ENCODE measurements at regions not wholly inside any gene's neighbourhood (a gene's known extent, or its start where the extent isn't known, plus 50 kb on each side); places are given as distances from the start of the nearest gene placed in this dataset.

DNA sequence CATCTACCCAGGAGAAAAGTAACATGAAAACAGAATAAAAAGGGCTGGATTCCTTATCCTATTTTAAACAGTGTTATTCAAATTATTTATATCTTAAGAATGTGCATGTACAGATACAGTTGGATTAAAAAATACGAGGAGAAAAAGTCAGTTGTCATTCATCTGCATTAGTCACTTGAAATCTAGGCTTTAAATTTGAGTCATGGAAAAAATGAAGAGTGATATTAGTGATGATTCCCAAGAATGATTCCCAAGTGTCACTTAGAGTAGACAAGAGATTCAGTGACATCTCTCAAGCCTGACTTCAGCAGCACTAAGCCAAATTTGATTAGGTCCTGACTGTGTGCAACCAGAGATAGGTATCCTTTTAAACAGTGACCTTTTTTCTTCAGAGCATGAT lies 394.2 kb downstream of the IRS1 start:
- no peaks in the 10 kb centered on the region for H3K4me1 ChIP-seq
- TF ChIP-seq, protein P1, sequence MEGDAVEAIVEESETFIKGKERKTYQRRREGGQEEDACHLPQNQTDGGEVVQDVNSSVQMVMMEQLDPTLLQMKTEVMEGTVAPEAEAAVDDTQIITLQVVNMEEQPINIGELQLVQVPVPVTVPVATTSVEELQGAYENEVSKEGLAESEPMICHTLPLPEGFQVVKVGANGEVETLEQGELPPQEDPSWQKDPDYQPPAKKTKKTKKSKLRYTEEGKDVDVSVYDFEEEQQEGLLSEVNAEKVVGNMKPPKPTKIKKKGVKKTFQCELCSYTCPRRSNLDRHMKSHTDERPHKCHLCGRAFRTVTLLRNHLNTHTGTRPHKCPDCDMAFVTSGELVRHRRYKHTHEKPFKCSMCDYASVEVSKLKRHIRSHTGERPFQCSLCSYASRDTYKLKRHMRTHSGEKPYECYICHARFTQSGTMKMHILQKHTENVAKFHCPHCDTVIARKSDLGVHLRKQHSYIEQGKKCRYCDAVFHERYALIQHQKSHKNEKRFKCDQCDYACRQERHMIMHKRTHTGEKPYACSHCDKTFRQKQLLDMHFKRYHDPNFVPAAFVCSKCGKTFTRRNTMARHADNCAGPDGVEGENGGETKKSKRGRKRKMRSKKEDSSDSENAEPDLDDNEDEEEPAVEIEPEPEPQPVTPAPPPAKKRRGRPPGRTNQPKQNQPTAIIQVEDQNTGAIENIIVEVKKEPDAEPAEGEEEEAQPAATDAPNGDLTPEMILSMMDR (IDR thresholded peaks at IDR 0.05): no peak
- TF ChIP-seq POLR2A (IDR thresholded peaks at IDR 0.05) (no peak), POLR2AphosphoS5 (IDR thresholded peaks at IDR 0.05) (no peak), EP300 (IDR thresholded peaks at IDR 0.05) (no peak)
- H3K9me3 ChIP-seq: no peaks in the 10 kb centered on the region
- DNase-seq (ENCODE audit: low spot score in 2 of 2): no peak
- 46% methylated on average over 1 of the region's 1 CpG for WGBS
- no peak overlapping the region for H3K27ac ChIP-seq
- H3K27me3 ChIP-seq: no peaks in the 10 kb centered on the region
- no peak overlapping the region for H3K4me3 ChIP-seq
- H3K36me3 ChIP-seq: no peaks in the 10 kb centered on the region

DNA sequence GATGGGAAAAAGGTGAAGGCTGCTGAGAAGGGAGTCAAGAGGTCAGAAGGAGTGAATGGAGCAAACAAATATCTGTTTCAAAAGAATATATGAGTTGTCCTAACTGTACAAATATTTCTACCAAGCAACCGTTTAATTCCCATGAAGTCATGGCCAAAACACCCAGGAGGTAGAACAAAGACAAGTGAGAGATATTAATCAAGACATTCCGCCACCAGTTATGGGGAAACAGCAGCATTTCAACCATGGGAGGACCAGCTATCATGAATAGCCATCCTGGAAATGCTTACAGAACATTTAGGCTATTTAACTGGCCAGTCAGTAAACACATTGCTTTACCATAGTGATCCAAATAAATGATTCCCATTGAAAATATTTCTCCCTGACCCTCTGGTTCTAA lies 396.3 kb downstream of the IRS1 start:
- WGBS: 59% methylated on average over 2 of the region's 2 CpGs
- no peak overlapping the region for H3K27ac ChIP-seq
- DNase-seq (ENCODE audit: low spot score in 2 of 2): no peak

DNA sequence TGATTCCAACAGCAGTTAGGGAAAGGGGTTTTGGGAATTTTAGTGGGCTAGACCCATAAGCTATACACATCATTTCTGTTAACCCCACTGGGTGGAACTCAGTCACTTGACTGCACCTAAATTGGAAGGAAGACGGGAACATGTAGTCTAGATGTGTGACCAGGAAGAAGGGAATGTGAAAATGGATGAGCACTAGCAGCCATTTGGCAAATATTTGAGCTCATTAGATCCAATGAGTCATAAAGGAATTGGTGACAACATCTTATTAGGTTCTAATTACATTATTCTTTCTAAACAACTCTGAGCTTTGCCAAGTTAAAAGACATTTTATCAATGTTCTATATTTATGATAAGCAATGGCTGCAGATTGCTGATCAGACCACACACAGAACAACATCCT lies 400.6 kb downstream of the IRS1 start:
- H3K36me3 ChIP-seq: no peaks in the 10 kb centered on the region
- no peak for DNase-seq (ENCODE audit: low spot score in 2 of 2)
- H3K9me3 ChIP-seq: no peaks in the 10 kb centered on the region
- no peaks in the 10 kb centered on the region for H3K4me1 ChIP-seq
- TF ChIP-seq EP300 (IDR thresholded peaks at IDR 0.05) (no peak), POLR2A (IDR thresholded peaks at IDR 0.05) (no peak), POLR2AphosphoS5 (IDR thresholded peaks at IDR 0.05) (no peak)
- TF ChIP-seq, protein P1 (IDR thresholded peaks at IDR 0.05): no peak
- no peak overlapping the region for H3K27ac ChIP-seq
- no peak overlapping the region for H3K4me3 ChIP-seq
- 68% methylated on average over 1 of the region's 1 CpG for WGBS
- no peaks in the 10 kb centered on the region for H3K27me3 ChIP-seq

More for the DNA sequence above, 396.3 kb downstream of the IRS1 start:
- Histone ChIP-seq H3K27me3 (no peaks in the 10 kb centered on the region), H3K9me3 (no peaks in the 10 kb centered on the region), H3K4me3 (no peak overlapping the region), H3K36me3 (no peaks in the 10 kb centered on the region), H3K4me1 (no peaks in the 10 kb centered on the region)
- TF ChIP-seq POLR2A (IDR thresholded peaks at IDR 0.05): no peak
- TF ChIP-seq, protein P1 (IDR thresholded peaks at IDR 0.05): no peak
- TF ChIP-seq POLR2AphosphoS5 (IDR thresholded peaks at IDR 0.05): no peak
- TF ChIP-seq EP300 (IDR thresholded peaks at IDR 0.05): no peak

DNA sequence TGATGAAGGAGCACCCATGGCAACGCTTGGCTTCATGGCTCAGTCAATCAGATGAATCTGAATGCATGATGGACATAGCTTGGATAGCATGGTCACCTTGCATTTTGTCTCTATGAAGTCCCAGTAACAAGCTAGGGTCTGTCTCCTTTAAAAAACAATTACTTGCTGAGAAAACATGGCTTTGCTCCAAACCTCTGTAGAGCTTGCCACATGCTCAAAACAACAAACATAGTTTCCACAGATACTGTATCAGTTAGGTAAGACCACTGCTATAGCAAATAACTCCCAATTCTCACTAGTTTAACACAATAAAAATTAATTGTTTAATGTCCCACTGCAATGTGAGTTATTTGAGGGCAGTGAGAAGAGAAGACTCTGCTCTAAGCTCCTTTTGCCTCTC lies 401.0 kb downstream of the IRS1 start:
- no peaks in the 10 kb centered on the region for H3K4me1 ChIP-seq
- no peak overlapping the region for H3K4me3 ChIP-seq
- no peaks in the 10 kb centered on the region for H3K9me3 ChIP-seq
- TF ChIP-seq EP300 (IDR thresholded peaks at IDR 0.05): no peak
- TF ChIP-seq POLR2A (IDR thresholded peaks at IDR 0.05): no peak
- no peak for TF ChIP-seq POLR2AphosphoS5 (IDR thresholded peaks at IDR 0.05)
- TF ChIP-seq, protein P1 (IDR thresholded peaks at IDR 0.05): no peak
- no peak for DNase-seq (ENCODE audit: low spot score in 2 of 2)
- no peak overlapping the region for H3K27ac ChIP-seq
- no peaks in the 10 kb centered on the region for H3K27me3 ChIP-seq
- 92% methylated on average over 1 of the region's 1 CpG for WGBS
- H3K36me3 ChIP-seq: no peaks in the 10 kb centered on the region

DNA sequence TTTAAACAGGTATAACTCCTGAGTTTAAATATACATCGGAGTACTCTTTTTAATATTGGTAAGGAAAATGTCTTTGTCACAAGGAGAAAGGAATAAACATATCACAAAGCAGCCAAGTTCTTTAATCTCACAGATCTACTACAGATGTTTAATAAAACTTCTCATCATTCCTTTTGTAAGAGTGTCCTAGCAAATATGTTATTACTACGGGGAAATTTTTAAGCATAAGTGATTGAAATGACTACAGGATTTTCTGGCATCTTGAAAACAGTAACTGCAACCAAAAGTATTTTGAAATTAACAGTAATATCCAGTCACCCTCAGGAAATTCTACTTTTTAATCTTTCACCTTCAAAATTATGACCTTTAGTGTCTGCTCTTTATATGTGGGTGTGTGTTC lies 403.1 kb downstream of the IRS1 start:
- Histone ChIP-seq H3K4me1 (no peaks in the 10 kb centered on the region), H3K4me3 (no peak overlapping the region), H3K27me3 (no peaks in the 10 kb centered on the region), H3K9me3 (no peaks in the 10 kb centered on the region), H3K36me3 (no peaks in the 10 kb centered on the region), H3K27ac (no peak overlapping the region)
- WGBS: 61% methylated on average over 2 of the region's 2 CpGs
- no peak for TF ChIP-seq POLR2AphosphoS5 (IDR thresholded peaks at IDR 0.05)
- TF ChIP-seq EP300 (IDR thresholded peaks at IDR 0.05): no peak
- TF ChIP-seq, protein P1 (IDR thresholded peaks at IDR 0.05): no peak
- no peak for TF ChIP-seq POLR2A (IDR thresholded peaks at IDR 0.05)
- DNase-seq (ENCODE audit: low spot score in 2 of 2): no peak
